NCI-H1930 (cell line): ENCODE measurements at regions not wholly inside any gene's neighbourhood (a gene's known extent, or its start where the extent isn't known, plus 50 kb on each side); places are given as distances from the start of the nearest gene placed in this dataset.

Source experiments
- DNase-seq, 2 experiments: peaks; one replicate each; lab custom pipeline; 2025; lab: John Stamatoyannopoulos, UW

GRCh38 chr6:164554700-164555476 lies 754.5 kb downstream of the C6orf118 start:
- DNase-seq, result no peak

- DNase-seq, result no peak
Observed at GRCh38 chr6:164554226-164554625, 755.2 kb downstream of the C6orf118 start.

- DNase-seq, result no peak
Observed at GRCh38 chr6:164551706-164552105, 757.7 kb downstream of the C6orf118 start.

- no peak for DNase-seq
Observed at GRCh38 chr6:164547076-164547475, 762.3 kb downstream of the C6orf118 start.

GRCh38 chr6:164546263-164546662 lies 763.1 kb downstream of the C6orf118 start:
- DNase-seq, result no peak

GRCh38 chr6:164534070-164534766 lies 775.2 kb downstream of the C6orf118 start:
- no peak for DNase-seq

GRCh38 chr6:164533045-164533362 lies 776.4 kb downstream of the C6orf118 start:
- no peak for DNase-seq

GRCh38 chr6:164532198-164533044 lies 777.0 kb downstream of the C6orf118 start:
- DNase-seq, result no peak

- DNase-seq, result no peak
Observed at GRCh38 chr6:164531736-164532135, 777.7 kb downstream of the C6orf118 start.

- DNase-seq, result no peak
Observed at GRCh38 chr6:164528539-164528938, 780.9 kb downstream of the C6orf118 start.

GRCh38 chr6:164523087-164523654 lies 786.2 kb downstream of the C6orf118 start:
- no peak for DNase-seq

- no peak for DNase-seq
Observed at GRCh38 chr6:164520916-164521315, 788.5 kb downstream of the C6orf118 start.

- DNase-seq, result no peak
Observed at GRCh38 chr6:164507206-164507940, 802.0 kb downstream of the C6orf118 start.

- no peak for DNase-seq
Observed at GRCh38 chr6:164505425-164505824, 804.0 kb downstream of the C6orf118 start.

- DNase-seq, result no peak
Observed at GRCh38 chr6:164502833-164503232, 806.6 kb downstream of the C6orf118 start.

- no peak for DNase-seq
Observed at GRCh38 chr6:164495882-164496495, 813.4 kb downstream of the C6orf118 start.

- no peak for DNase-seq
Observed at GRCh38 chr6:164478426-164478825, 831.0 kb downstream of the C6orf118 start.

GRCh38 chr6:164477790-164478189 lies 831.6 kb downstream of the C6orf118 start:
- no peak for DNase-seq

- DNase-seq, result no peak
Observed at GRCh38 chr6:164477101-164477500, 832.3 kb downstream of the C6orf118 start.

- DNase-seq, result no peak
Observed at GRCh38 chr6:164469276-164469949, 840.0 kb downstream of the C6orf118 start.

- DNase-seq, result no peak
Observed at GRCh38 chr6:164455835-164456234, 853.6 kb downstream of the C6orf118 start.
